Liver (tissue), 8 donors: ENCODE measurements at regions not wholly inside any gene's neighbourhood (a gene's known extent, or its start where the extent isn't known, plus 50 kb on each side); places are given as distances from the start of the nearest gene placed in this dataset.

Experiments
- DNase-seq: peaks from one replicate; pipeline ENCODE4 v3.0.0-alpha.2; 2017; ENCODE audit warnings: low spot score
- H3K27ac ChIP-seq, 2 donors: one replicate each; pipeline ENCODE4 v1.7.0; 2013; ENCODE audit warnings: inconsistent platforms in 2 of 2, low read length in 2 of 2, control low read depth in 1 of 2, low read depth in 1 of 2, mild to moderate bottlenecking in 1 of 2
- H3K27me3 ChIP-seq, 4 donors: one replicate each; pipeline versions ENCODE4 v1.6.1 to v1.7.0; 2013; ENCODE audit warnings: low read length in 3 of 4, inconsistent platforms in 1 of 4, mild to moderate bottlenecking in 1 of 4, moderate library complexity in 1 of 4; ENCODE audit not compliant: control insufficient read depth in 4 of 4, insufficient read depth in 4 of 4
- H3K36me3 ChIP-seq, 4 donors: one replicate each; pipeline versions ENCODE4 v1.6.1 to v1.7.0; 2013; ENCODE audit warnings: low read length in 3 of 4, mild to moderate bottlenecking in 3 of 4, low read depth in 1 of 4, moderate library complexity in 1 of 4; ENCODE audit not compliant: control insufficient read depth in 4 of 4, insufficient read depth in 3 of 4
- H3K4me1 ChIP-seq, 4 donors: one replicate each; pipeline versions ENCODE4 v1.6.1 to v1.7.0; 2013; ENCODE audit warnings: low read length in 3 of 4, mild to moderate bottlenecking in 3 of 4, moderate library complexity in 1 of 4; ENCODE audit not compliant: control insufficient read depth in 4 of 4, insufficient read depth in 4 of 4
- H3K4me3 ChIP-seq, 3 donors: one replicate each; pipeline versions ENCODE4 v1.6.1 to v1.7.0; 2013; ENCODE audit warnings: low read length in 3 of 3, control low read depth in 1 of 3, low read depth in 1 of 3, mild to moderate bottlenecking in 1 of 3
- H3K9ac ChIP-seq, 2 donors: one replicate each; pipeline ENCODE4 v1.7.0; 2013; ENCODE audit warnings: low read length in 2 of 2, mild to moderate bottlenecking in 2 of 2, moderate library complexity in 2 of 2, control low read depth in 1 of 2, low read depth in 1 of 2
- H3K9me3 ChIP-seq, 4 donors: one replicate each; pipeline versions ENCODE4 v1.6.1 to v1.7.0; 2013; ENCODE audit warnings: low read length in 3 of 4; ENCODE audit not compliant: control insufficient read depth in 4 of 4
- ATF3 ChIP-seq: IDR thresholded peaks from 2 replicates; pipeline ENCODE4 v1.6.1; 2016; ENCODE audit warnings: antibody characterized with exemption
- EGR1 ChIP-seq, 2 donors: IDR thresholded peaks; 2 replicates each; pipeline ENCODE4 v1.6.1; 2016 to 2018; ENCODE audit warnings: antibody characterized with exemption in 2 of 2, low read depth in 2 of 2
- FOXA1 ChIP-seq: IDR thresholded peaks from 2 replicates; pipeline ENCODE4 v1.6.1; 2016; ENCODE audit warnings: antibody characterized with exemption
- FOXA2 ChIP-seq: IDR thresholded peaks from 2 replicates; pipeline ENCODE4 v1.6.1; 2016; ENCODE audit warnings: antibody characterized with exemption
- GABPA ChIP-seq, 2 donors: IDR thresholded peaks in 1 of 2; conservative IDR thresholded peaks in 1 of 2; 2 replicates each; pipeline ENCODE4 v1.6.1; 2016; ENCODE audit warnings: antibody characterized with exemption in 2 of 2, mild to moderate bottlenecking in 1 of 2, moderate library complexity in 1 of 2
- HNF4A ChIP-seq, 2 donors: conservative IDR thresholded peaks; 2 replicates each; pipeline ENCODE4 v1.6.1; 2016; ENCODE audit warnings: antibody characterized with exemption in 2 of 2, mild to moderate bottlenecking in 2 of 2
- NR2F2 ChIP-seq: IDR thresholded peaks from 2 replicates; pipeline ENCODE4 v1.6.1; 2016; ENCODE audit warnings: antibody characterized with exemption
- RAD21 ChIP-seq, 2 donors: IDR thresholded peaks; 2 replicates each; pipeline ENCODE4 v1.6.1; 2016; ENCODE audit warnings: antibody characterized with exemption in 2 of 2, mild to moderate bottlenecking in 2 of 2
- RXRA ChIP-seq, 2 donors: IDR thresholded peaks; 2 replicates each; pipeline ENCODE4 v1.6.1; 2017 to 2018; ENCODE audit warnings: antibody characterized with exemption in 2 of 2, mild to moderate bottlenecking in 1 of 2
- SP1 ChIP-seq: IDR thresholded peaks from 2 replicates; pipeline ENCODE4 v1.6.1; 2018; ENCODE audit warnings: antibody characterized with exemption, mild to moderate bottlenecking
- TAF1 ChIP-seq: conservative IDR thresholded peaks from 2 replicates; pipeline ENCODE4 v1.6.1; 2016; ENCODE audit warnings: antibody characterized with exemption, mild to moderate bottlenecking
- YY1 ChIP-seq: IDR thresholded peaks from 2 replicates; pipeline ENCODE4 v1.6.1; 2016; ENCODE audit warnings: antibody characterized with exemption, mild to moderate bottlenecking
- ZBTB33 ChIP-seq: IDR thresholded peaks from 2 replicates; pipeline ENCODE4 v1.6.1; 2016; ENCODE audit warnings: antibody characterized with exemption
- WGBS: extraction: QIAGEN DNeasy Blood & Tissue Kit; methylation state at CpG from one replicate; pipeline ENCODE4 v1.1.7; 2013; 5-methylcytosine and 5-hydroxymethylcytosine counted together
- TF ChIP-seq, protein P1 (sequence below): fragments of 150-350 bp; IDR thresholded peaks from 2 replicates; pipeline ENCODE4 v1.5.1; 2017; ENCODE audit warnings: improper control_type of control experiment, low read depth, low read length; ENCODE audit not compliant: missing input control
- TF ChIP-seq, protein P2 (sequence below): IDR thresholded peaks from 2 replicates; pipeline ENCODE4 v1.6.1; 2016; ENCODE audit warnings: antibody characterized with exemption, mild to moderate bottlenecking
- donor health status: healthy.
- donor health status: healthy.
- donor health status: healthy.
- donor health status: healthy.
- donor health status: healthy.

DNA sequence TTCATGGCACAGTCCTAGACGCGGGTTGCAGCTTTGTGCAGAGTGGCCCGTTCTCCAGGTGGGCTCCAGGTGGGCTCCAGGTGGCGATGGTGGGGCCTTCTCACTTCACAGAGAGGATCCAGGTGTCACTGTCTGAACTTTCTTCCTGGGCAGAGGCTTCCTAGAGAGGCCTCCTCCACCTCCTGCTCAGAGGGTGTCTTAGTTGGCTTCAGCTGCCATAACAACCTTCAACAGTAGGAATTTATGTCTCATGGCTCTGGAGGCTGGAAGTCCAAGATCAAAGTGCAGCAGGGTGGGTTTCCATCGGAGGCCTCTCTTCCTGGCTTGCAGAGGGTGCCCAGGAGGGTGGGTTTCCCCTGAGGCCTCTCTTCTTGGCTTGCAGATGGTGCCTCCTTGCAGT is 125.1 kb downstream of the GLRX3 start:
- no peaks in the 10 kb centered on the region for H3K4me1 ChIP-seq
- WGBS, result 74% methylated on average over 5 of the region's 5 CpGs
- no peak overlapping the region for H3K4me3 ChIP-seq
- H3K9ac ChIP-seq, result no peak overlapping the region
- H3K27me3 ChIP-seq, result no peaks in the 10 kb centered on the region
- H3K36me3 ChIP-seq, result no peaks in the 10 kb centered on the region
- TF ChIP-seq NR2F2 (no peak), FOXA2 (no peak), RAD21 (IDR thresholded peaks at IDR 0.05) (no peak), GABPA (IDR thresholded peaks at IDR 0.05 in 1 of 2, conservative IDR thresholded peaks at IDR 0.05 in 1 of 2) (no peak), SP1 (no peak), HNF4A (conservative IDR thresholded peaks at IDR 0.05) (no peak), ATF3 (no peak), YY1 (no peak), FOXA1 (no peak), RXRA (IDR thresholded peaks at IDR 0.05) (no peak)
- TF ChIP-seq, protein P1, sequence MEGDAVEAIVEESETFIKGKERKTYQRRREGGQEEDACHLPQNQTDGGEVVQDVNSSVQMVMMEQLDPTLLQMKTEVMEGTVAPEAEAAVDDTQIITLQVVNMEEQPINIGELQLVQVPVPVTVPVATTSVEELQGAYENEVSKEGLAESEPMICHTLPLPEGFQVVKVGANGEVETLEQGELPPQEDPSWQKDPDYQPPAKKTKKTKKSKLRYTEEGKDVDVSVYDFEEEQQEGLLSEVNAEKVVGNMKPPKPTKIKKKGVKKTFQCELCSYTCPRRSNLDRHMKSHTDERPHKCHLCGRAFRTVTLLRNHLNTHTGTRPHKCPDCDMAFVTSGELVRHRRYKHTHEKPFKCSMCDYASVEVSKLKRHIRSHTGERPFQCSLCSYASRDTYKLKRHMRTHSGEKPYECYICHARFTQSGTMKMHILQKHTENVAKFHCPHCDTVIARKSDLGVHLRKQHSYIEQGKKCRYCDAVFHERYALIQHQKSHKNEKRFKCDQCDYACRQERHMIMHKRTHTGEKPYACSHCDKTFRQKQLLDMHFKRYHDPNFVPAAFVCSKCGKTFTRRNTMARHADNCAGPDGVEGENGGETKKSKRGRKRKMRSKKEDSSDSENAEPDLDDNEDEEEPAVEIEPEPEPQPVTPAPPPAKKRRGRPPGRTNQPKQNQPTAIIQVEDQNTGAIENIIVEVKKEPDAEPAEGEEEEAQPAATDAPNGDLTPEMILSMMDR, result no peak
- peaks cover 7 to 32% (median 24%) of the 10 kb centered on the region in 4 donors for H3K9me3 ChIP-seq
- no peak for DNase-seq
- no peak overlapping the region for H3K27ac ChIP-seq

GRCh38 chr10:130261766-130262165 is 125.6 kb downstream of the GLRX3 start:
- DNase-seq, result no peak
- Histone ChIP-seq H3K9ac (no peak overlapping the region), H3K9me3 (peaks cover 7 to 32% (median 25%) of the 10 kb centered on the region in 4 donors)

More at GRCh38 chr10:130261766-130262165, 125.6 kb downstream of the GLRX3 start:
- Histone ChIP-seq H3K4me1 (no peaks in the 10 kb centered on the region), H3K27me3 (no peaks in the 10 kb centered on the region), H3K27ac (no peak overlapping the region), H3K36me3 (no peaks in the 10 kb centered on the region), H3K4me3 (no peak overlapping the region)
- WGBS, result 94% methylated on average over 11 of the region's 11 CpGs
- no peak for TF ChIP-seq EGR1 (IDR thresholded peaks at IDR 0.05; ENCODE audit: low read depth in 2 of 2)
- no peak for TF ChIP-seq RXRA (IDR thresholded peaks at IDR 0.05)
- no peak for TF ChIP-seq FOXA2
- no peak for TF ChIP-seq FOXA1
- TF ChIP-seq RAD21 (IDR thresholded peaks at IDR 0.05), result no peak
- no peak for TF ChIP-seq HNF4A (conservative IDR thresholded peaks at IDR 0.05)
- no peak for TF ChIP-seq SP1
- no peak for TF ChIP-seq ZBTB33
- TF ChIP-seq TAF1, result no peak
- no peak for TF ChIP-seq ATF3
- TF ChIP-seq, protein P2, sequence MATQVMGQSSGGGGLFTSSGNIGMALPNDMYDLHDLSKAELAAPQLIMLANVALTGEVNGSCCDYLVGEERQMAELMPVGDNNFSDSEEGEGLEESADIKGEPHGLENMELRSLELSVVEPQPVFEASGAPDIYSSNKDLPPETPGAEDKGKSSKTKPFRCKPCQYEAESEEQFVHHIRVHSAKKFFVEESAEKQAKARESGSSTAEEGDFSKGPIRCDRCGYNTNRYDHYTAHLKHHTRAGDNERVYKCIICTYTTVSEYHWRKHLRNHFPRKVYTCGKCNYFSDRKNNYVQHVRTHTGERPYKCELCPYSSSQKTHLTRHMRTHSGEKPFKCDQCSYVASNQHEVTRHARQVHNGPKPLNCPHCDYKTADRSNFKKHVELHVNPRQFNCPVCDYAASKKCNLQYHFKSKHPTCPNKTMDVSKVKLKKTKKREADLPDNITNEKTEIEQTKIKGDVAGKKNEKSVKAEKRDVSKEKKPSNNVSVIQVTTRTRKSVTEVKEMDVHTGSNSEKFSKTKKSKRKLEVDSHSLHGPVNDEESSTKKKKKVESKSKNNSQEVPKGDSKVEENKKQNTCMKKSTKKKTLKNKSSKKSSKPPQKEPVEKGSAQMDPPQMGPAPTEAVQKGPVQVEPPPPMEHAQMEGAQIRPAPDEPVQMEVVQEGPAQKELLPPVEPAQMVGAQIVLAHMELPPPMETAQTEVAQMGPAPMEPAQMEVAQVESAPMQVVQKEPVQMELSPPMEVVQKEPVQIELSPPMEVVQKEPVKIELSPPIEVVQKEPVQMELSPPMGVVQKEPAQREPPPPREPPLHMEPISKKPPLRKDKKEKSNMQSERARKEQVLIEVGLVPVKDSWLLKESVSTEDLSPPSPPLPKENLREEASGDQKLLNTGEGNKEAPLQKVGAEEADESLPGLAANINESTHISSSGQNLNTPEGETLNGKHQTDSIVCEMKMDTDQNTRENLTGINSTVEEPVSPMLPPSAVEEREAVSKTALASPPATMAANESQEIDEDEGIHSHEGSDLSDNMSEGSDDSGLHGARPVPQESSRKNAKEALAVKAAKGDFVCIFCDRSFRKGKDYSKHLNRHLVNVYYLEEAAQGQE, result no peak
- no peak for TF ChIP-seq YY1
- TF ChIP-seq GABPA (IDR thresholded peaks at IDR 0.05 in 1 of 2, conservative IDR thresholded peaks at IDR 0.05 in 1 of 2), result no peak
